ENCODE measurements at regions not wholly inside any gene's neighbourhood (a gene's known extent, or its start where the extent isn't known, plus 50 kb on each side); places are given as distances from the start of the nearest gene placed in this dataset.
"Not testable (repeated sequence)": the region's sequence is repeated elsewhere in the genome, so short reads cannot be mapped to it uniquely, and the experiment has no call there.

- no peak for DNase-seq
Observed at GRCh38 chr5:110257971-110258370, 468.5 kb downstream of the TMEM232 start.

- no peak for DNase-seq
Observed at GRCh38 chr5:110258460-110259216, 467.8 kb downstream of the TMEM232 start.

- DNase-seq, result no peak
Observed at GRCh38 chr5:110262749-110263148, 463.7 kb downstream of the TMEM232 start.

- DNase-seq, result no peak
Observed at GRCh38 chr5:110264661-110265060, 461.8 kb downstream of the TMEM232 start.

- no peak for DNase-seq
Observed at GRCh38 chr5:110265162-110265561, 461.3 kb downstream of the TMEM232 start.

- no peak for DNase-seq
Observed at GRCh38 chr5:110267714-110268113, 458.8 kb downstream of the TMEM232 start.

- no peak for DNase-seq
Observed at GRCh38 chr5:110268283-110268682, 458.2 kb downstream of the TMEM232 start.

- DNase-seq, result no peak
Observed at GRCh38 chr5:110268985-110269384, 457.5 kb downstream of the TMEM232 start.

GRCh38 chr5:110269478-110270142, 456.9 kb downstream of the TMEM232 start:
- DNase-seq, result no peak

- no peak for DNase-seq
Observed at GRCh38 chr5:110275878-110276277, 450.6 kb downstream of the TMEM232 start.

- not testable (repeated sequence) for DNase-seq
Observed at GRCh38 chr5:110278449-110278848, 448.0 kb downstream of the TMEM232 start.

- not testable (repeated sequence) for DNase-seq
Observed at GRCh38 chr5:110284121-110284520, 442.4 kb downstream of the TMEM232 start.

GRCh38 chr5:110288766-110289511, 437.5 kb downstream of the TMEM232 start:
- DNase-seq, result peak; percentile 23

- no peak for DNase-seq
Observed at GRCh38 chr5:110289512-110289810, 437.0 kb downstream of the TMEM232 start.

GRCh38 chr5:110290542-110290941, 435.9 kb downstream of the TMEM232 start:
- no peak for DNase-seq

GRCh38 chr5:110294281-110294680, 432.2 kb downstream of the TMEM232 start:
- DNase-seq, result no peak

GRCh38 chr5:110297152-110297670, 429.3 kb downstream of the TMEM232 start:
- no peak for DNase-seq

- no peak for DNase-seq
Observed at GRCh38 chr5:110304176-110304575, 422.3 kb downstream of the TMEM232 start.

GRCh38 chr5:110306650-110307049, 419.8 kb downstream of the TMEM232 start:
- DNase-seq, result no peak

- no peak for DNase-seq
Observed at GRCh38 chr5:110309222-110309621, 417.2 kb downstream of the TMEM232 start.

- DNase-seq, result not testable (repeated sequence)
Observed at GRCh38 chr5:110316566-110316965, 409.9 kb downstream of the TMEM232 start.

GRCh38 chr5:110321117-110321516, 405.4 kb downstream of the TMEM232 start:
- no peak for DNase-seq

- no peak for DNase-seq
Observed at GRCh38 chr5:110323357-110323756, 403.1 kb downstream of the TMEM232 start.

- no peak for DNase-seq
Observed at GRCh38 chr5:110323832-110324231, 402.6 kb downstream of the TMEM232 start.
